Heart left ventricle (tissue), 16 donors: ENCODE measurements at regions not wholly inside any gene's neighbourhood (a gene's known extent, or its start where the extent isn't known, plus 50 kb on each side); places are given as distances from the start of the nearest gene placed in this dataset.

Experiments used
- ATAC-seq, 4 donors: fragments of 200-7000 bp; cut with Tn5 transposase; one replicate each; pipeline ENCODE4 v1.9.1; 2020 to 2022; ENCODE audit warnings: moderate library complexity in 4 of 4, mild to moderate bottlenecking in 3 of 4, moderate number of reproducible peaks in 1 of 4
- DNase-seq, 5 donors: peaks; one replicate each; pipeline ENCODE4 v3.0.0-alpha.2; 2020
- H3K27ac ChIP-seq, 12 donors: fragments of 200-600 bp; sonication (generic) in 4 of 12; one replicate each; pipeline versions ENCODE4 v1.5.0 to v1.8.0; 2016 to 2022; ENCODE audit warnings: mild to moderate bottlenecking in 2 of 12
- H3K27me3 ChIP-seq, 9 donors: fragments of 200-600 bp; sonication (generic) in 2 of 9; one replicate each; pipeline versions ENCODE4 v1.5.1 to v1.8.0; 2016 to 2022; ENCODE audit warnings: mild to moderate bottlenecking in 3 of 9
- H3K36me3 ChIP-seq, 9 donors: fragments of 200-600 bp; sonication (generic) in 2 of 9; one replicate each; pipeline versions ENCODE4 v1.5.0 to v1.8.0; 2018 to 2022; ENCODE audit warnings: mild to moderate bottlenecking in 2 of 9
- H3K4me1 ChIP-seq, 12 donors: fragments of 200-600 bp; sonication (generic) in 4 of 12; one replicate each; pipeline versions ENCODE4 v1.5.0 to v1.8.0; 2016 to 2022; ENCODE audit warnings: mild to moderate bottlenecking in 3 of 12
- H3K4me3 ChIP-seq, 12 donors: fragments of 200-600 bp; sonication (generic) in 4 of 12; one replicate each; pipeline versions ENCODE4 v1.5.0 to v1.8.0; 2017 to 2022; ENCODE audit warnings: mild to moderate bottlenecking in 9 of 12, moderate library complexity in 4 of 12
- H3K9me3 ChIP-seq, 12 donors: fragments of 200-600 bp; sonication (generic) in 4 of 12; one replicate each; pipeline versions ENCODE4 v1.5.0 to v1.8.0; 2016 to 2022; ENCODE audit warnings: mild to moderate bottlenecking in 1 of 12
- POLR2A ChIP-seq, 2 donors: fragments of 450-650 bp; IDR thresholded peaks; one replicate each; pipeline ENCODE4 v1.6.1; 2017; ENCODE audit warnings: antibody characterized with exemption in 2 of 2, mild to moderate bottlenecking in 2 of 2, moderate library complexity in 2 of 2
- WGBS, 4 donors: extraction: QIAGEN DNeasy Blood & Tissue Kit in 2 of 4; methylation state at CpG; one replicate each; pipeline versions ENCODE4 v1.1.5 to v1.1.7; 2013 to 2018; 5-methylcytosine and 5-hydroxymethylcytosine counted together
- intact Hi-C, 10 donors: fragments of 100-400 bp; cut with DNase I; formaldehyde crosslinking; loops; one replicate each; pipeline versions ENCODE4 v1.11.1 to v1.14.2; 2022
- TF ChIP-seq, protein P1 (sequence below), 12 donors: fragments of 200-600 bp; sonication (generic) in 4 of 12; IDR thresholded peaks; one replicate each; pipeline versions ENCODE4 v1.5.0 to v1.8.0; 2018 to 2022; ENCODE audit warnings: antibody characterized with exemption in 12 of 12, mild to moderate bottlenecking in 5 of 12
- donor health status: ischemic (EF 13 %, LVEDD 7.1; RV severe dilation, severe dysfunction).
- donor health status: healthy with polysubstance abuse.
- donor health status: DM: no; HTN: yes; CAD: no.
- donor health status: DM: no; HTN: no; CAD: no.
- donor health status: ischemic (EF 25% LVEDD 6.9; RV normal size, moderate dysfunction).
- donor health status: ischemic (EF 25% LVEDD 5.7; RV mildly dilated, moderate dysfunction).
- donor health status: healthy.
- donor health status: DM: yes; HTN: yes; CAD: no.
- donor health status: ischemic (EF 35%, LVEDD 5.7; RV mildly dilated, moderate dysfunction).
- donor health status: nonischemic (EF 11% LVEDD 7.7; RV severe dilation, severe dysfunction).
- donor health status: DM: yes; HTN: yes; CAD: no.
- donor health status: PGD.
- donor health status: ischemic (EF 29% LVEDD 5.4; RV normal size, mild dysfunction).
- donor health status: nonischemic (EF 23%, LVEDD 6.1; RV moderate dilation, normal function).

DNA sequence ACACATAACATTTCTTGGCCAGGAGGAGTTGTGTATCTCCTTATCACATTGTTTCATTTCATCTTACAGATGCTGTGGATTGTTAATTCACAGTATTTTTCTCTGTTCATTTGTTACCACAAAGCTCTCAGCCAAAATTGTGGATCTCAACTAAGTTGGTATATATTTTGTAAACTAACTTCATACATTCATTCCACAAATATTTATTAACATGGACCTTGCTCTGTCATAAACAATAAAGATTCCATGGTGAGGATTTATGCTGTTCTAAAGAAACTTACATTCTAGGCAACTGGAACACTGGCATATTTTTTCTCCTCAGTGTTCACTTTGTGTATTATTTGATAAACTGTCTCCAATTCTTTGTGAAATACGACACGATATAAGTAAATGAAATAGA, 268.8 kb downstream of the CNTN3 start:
- DNase-seq: no peak
- Histone ChIP-seq H3K4me1 (no peaks in the 10 kb centered on the region), H3K27me3 (no peaks in the 10 kb centered on the region), H3K36me3 (no peaks in the 10 kb centered on the region), H3K27ac (no peak overlapping the region), H3K9me3 (no peaks in the 10 kb centered on the region), H3K4me3 (no peak overlapping the region)
- WGBS, 4 donors: 87 to 94% (median 91%) methylated on average over 2 of the region's 2 CpGs
- ATAC-seq: no peak
- TF ChIP-seq, protein P1, sequence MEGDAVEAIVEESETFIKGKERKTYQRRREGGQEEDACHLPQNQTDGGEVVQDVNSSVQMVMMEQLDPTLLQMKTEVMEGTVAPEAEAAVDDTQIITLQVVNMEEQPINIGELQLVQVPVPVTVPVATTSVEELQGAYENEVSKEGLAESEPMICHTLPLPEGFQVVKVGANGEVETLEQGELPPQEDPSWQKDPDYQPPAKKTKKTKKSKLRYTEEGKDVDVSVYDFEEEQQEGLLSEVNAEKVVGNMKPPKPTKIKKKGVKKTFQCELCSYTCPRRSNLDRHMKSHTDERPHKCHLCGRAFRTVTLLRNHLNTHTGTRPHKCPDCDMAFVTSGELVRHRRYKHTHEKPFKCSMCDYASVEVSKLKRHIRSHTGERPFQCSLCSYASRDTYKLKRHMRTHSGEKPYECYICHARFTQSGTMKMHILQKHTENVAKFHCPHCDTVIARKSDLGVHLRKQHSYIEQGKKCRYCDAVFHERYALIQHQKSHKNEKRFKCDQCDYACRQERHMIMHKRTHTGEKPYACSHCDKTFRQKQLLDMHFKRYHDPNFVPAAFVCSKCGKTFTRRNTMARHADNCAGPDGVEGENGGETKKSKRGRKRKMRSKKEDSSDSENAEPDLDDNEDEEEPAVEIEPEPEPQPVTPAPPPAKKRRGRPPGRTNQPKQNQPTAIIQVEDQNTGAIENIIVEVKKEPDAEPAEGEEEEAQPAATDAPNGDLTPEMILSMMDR (IDR thresholded peaks at IDR 0.05): no peak
- no peak for TF ChIP-seq POLR2A (IDR thresholded peaks at IDR 0.05)
- intact Hi-C loops: no loop called here

- no peak for ATAC-seq
- no peaks in the 10 kb centered on the region for H3K4me1 ChIP-seq
- no peak overlapping the region for H3K27ac ChIP-seq
- no peaks in the 10 kb centered on the region for H3K36me3 ChIP-seq
- DNase-seq: no peak
- TF ChIP-seq, protein P1 (IDR thresholded peaks at IDR 0.05): no peak
- TF ChIP-seq POLR2A (IDR thresholded peaks at IDR 0.05): no peak
- no peak overlapping the region for H3K4me3 ChIP-seq
- H3K9me3 ChIP-seq: no peaks in the 10 kb centered on the region
- intact Hi-C loops: no loop called here
- 79 to 89% (median 80%) methylated on average over 3 of the region's 3 CpGs for WGBS, 4 donors
- H3K27me3 ChIP-seq: no peaks in the 10 kb centered on the region
These were observed 269.5 kb downstream of the CNTN3 start for GRCh38 chr3:74344865-74345440.

DNA sequence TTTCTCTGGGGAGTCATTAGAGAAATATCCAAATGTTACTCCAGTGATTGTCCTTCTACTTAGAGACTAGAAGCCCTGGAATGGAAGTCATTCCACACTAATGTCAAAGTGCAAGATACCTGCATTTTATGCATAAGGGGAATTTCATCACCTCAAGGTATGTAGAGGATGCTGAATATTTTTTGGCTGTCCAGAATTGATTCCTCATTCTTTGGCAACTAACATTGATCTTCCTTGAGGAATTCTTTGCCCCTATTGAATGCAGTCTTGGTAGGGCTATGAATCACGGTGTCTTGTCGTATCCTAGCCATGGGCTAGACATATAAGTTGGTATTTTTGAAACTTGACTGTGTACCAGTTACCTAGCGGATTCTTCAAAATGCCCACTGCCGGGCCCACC, 271.1 kb downstream of the CNTN3 start:
- Histone ChIP-seq H3K36me3 (no peaks in the 10 kb centered on the region), H3K27me3 (no peaks in the 10 kb centered on the region), H3K27ac (no peak overlapping the region), H3K9me3 (no peaks in the 10 kb centered on the region), H3K4me3 (no peak overlapping the region), H3K4me1 (no peaks in the 10 kb centered on the region)
- intact Hi-C loops: no loop called here
- TF ChIP-seq, protein P1 (IDR thresholded peaks at IDR 0.05): no peak
- TF ChIP-seq POLR2A (IDR thresholded peaks at IDR 0.05): no peak
- DNase-seq (no peak), ATAC-seq (no peak)
- WGBS, 4 donors: 67 to 94% (median 85%) methylated on average over 4 of the region's 4 CpGs

GRCh38 chr3:74338998-74339397, 275.5 kb downstream of the CNTN3 start:
- H3K9me3 ChIP-seq: no peaks in the 10 kb centered on the region
- WGBS, 4 donors: 66 to 84% (median 69%) methylated on average over 1 of the region's 1 CpG
- H3K36me3 ChIP-seq: no peaks in the 10 kb centered on the region
- TF ChIP-seq POLR2A (IDR thresholded peaks at IDR 0.05): no peak
- TF ChIP-seq, protein P1 (IDR thresholded peaks at IDR 0.05): no peak
- no peaks in the 10 kb centered on the region for H3K4me1 ChIP-seq
- no peaks in the 10 kb centered on the region for H3K27me3 ChIP-seq
- H3K4me3 ChIP-seq: no peak overlapping the region
- intact Hi-C loops: no loop called here
- DNase-seq (no peak), ATAC-seq (no peak)
- H3K27ac ChIP-seq: no peak overlapping the region
